ENCODE measurements at regions not wholly inside any gene's neighbourhood (a gene's known extent, or its start where the extent isn't known, plus 50 kb on each side); places are given as distances from the start of the nearest gene placed in this dataset.
A peak's percentile ranks its signal among the peaks of the same experiment; 100 is the strongest.

DNA sequence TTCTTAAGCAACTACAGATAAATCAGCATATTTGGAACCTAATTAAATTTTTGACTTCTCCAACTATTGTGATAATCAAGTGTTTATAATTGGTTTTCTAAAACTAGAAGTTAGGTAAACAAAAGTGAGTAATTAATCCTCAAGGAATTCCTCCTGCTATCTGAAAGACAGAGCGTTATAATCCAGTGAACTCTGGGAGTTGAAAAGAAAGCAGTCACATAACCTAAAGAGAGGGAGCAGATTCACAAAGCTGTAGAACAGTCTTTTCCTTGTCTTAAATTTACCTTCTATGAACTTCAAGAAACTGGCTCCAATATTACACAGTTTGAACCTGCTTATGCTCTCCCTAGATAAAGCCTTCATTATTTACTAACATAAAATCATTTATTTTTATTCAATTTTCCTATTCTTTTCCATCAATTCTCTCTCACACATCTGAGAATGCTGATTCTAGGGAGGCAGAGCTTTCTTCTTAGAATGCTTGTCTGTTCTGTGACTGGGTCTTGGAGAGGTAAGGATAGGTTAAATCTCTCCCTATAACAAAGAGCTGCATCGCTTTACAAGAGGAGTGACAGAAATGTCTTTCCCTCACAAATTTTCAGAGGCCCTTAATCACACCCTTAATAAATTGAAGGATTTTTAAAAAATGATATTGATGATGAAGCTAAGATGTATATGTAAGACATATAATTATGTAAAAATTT, 132.8 kb downstream of the TUSC7 start:
- no peak overlapping the region for H3K23ac ChIP-seq (ENCODE audit: low read depth, low read length, poor library complexity)

DNA sequence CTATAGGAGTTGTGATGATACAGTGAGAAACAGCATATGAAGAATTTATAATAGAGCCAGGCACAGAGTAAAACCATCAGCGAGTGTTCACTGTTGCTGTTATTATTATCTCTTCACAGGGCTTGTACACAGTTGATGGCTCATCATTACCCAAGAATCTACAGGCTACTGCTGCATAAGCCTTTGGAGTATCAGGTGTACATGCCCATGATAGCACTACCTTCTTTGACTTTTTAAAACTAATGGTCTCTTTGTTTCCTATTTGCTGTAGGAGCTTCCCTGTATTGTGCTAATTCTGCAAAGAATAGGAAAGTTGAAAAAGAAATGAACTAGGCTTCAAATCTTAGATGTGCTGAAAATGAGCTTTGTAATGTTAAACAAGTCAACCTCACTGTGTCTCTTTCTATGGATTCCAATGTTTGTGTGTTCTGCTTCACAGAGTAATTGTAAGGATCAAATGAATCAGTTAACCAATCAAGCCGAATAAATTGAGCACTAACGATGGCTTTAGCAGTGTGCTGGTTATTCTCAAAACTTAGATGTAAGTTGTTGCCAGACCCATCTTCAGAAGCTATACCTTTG, 138.8 kb downstream of the TUSC7 start:
- Histone ChIP-seq H3K9me3 (replicated peaks in 1 of 2; ENCODE audit: control insufficient read depth in 2 of 2, insufficient read depth in 1 of 2, low read depth in 1 of 2, low read length in 2 of 2) (no peaks in the 10 kb centered on the region), H3K4me2 (ENCODE audit: insufficient read depth, low read length, poor library complexity, severe bottlenecking) (no peak overlapping the region), H3K36me3 (replicated peaks in 1 of 2; ENCODE audit: control insufficient read depth in 2 of 2, insufficient read depth in 2 of 2, low read length in 2 of 2) (no peaks in the 10 kb centered on the region), H3K23ac (ENCODE audit: low read depth, low read length, poor library complexity) (no peak overlapping the region), H3K18ac (ENCODE audit: low read length) (no peak overlapping the region), H3K4me3 (ENCODE audit: low read length in 2 of 2) (no peak overlapping the region), H3K4ac (ENCODE audit: low read length) (no peak overlapping the region), H2BK12ac (ENCODE audit: low read length) (no peak overlapping the region), H3K4me1 (ENCODE audit: control insufficient read depth in 2 of 2, insufficient read depth in 1 of 2, low read depth in 1 of 2, low read length in 2 of 2) (peaks cover 0 to 10% of the 10 kb centered on the region in 2 donors), H3K79me1 (ENCODE audit: low read depth, low read length) (no peaks in the 10 kb centered on the region), H3K9ac (ENCODE audit: low read depth, low read length, poor library complexity) (no peak overlapping the region), H2BK15ac (ENCODE audit: low read length) (no peak overlapping the region), H3K27ac (replicated peaks; ENCODE audit: low read length) (no peak overlapping the region), H2BK120ac (ENCODE audit: low read depth, low read length) (no peak overlapping the region), H2AK5ac (ENCODE audit: low read depth, low read length) (no peak overlapping the region), H4K91ac (ENCODE audit: low read depth, low read length, poor library complexity) (no peak overlapping the region), H2AFZ (ENCODE audit: low read length) (no peak overlapping the region), H4K8ac (ENCODE audit: low read depth, low read length) (no peak overlapping the region), H2BK5ac (ENCODE audit: low read length) (no peak overlapping the region), H3K27me3 (ENCODE audit: control insufficient read depth in 3 of 3, insufficient read depth in 3 of 3, low read depth in 1 of 3, low read length in 3 of 3) (no peaks in the 10 kb centered on the region), H3K14ac (ENCODE audit: low read length) (no peak overlapping the region)
- DNase-seq (ENCODE audit: low spot score): no peak
- no CpG with 5 or more reads among the region's 3 CpGs for WGBS, 2 donors (ENCODE audit: extremely low coverage in 2 of 2, insufficient read length in 2 of 2, insufficient replicate concordance in 1 of 2)

More for the DNA sequence above, 132.8 kb downstream of the TUSC7 start:
- H3K36me3 ChIP-seq (replicated peaks in 1 of 2; ENCODE audit: control insufficient read depth in 2 of 2, insufficient read depth in 2 of 2, low read length in 2 of 2): no peaks in the 10 kb centered on the region
- no peak overlapping the region for H3K9ac ChIP-seq (ENCODE audit: low read depth, low read length, poor library complexity)
- no peak overlapping the region for H2BK5ac ChIP-seq (ENCODE audit: low read length)
- no peak overlapping the region for H3K4ac ChIP-seq (ENCODE audit: low read length)
- no peak for DNase-seq (ENCODE audit: low spot score)
- H2BK15ac ChIP-seq (ENCODE audit: low read length): no peak overlapping the region
- H3K4me2 ChIP-seq (ENCODE audit: insufficient read depth, low read length, poor library complexity, severe bottlenecking): no peak overlapping the region
- no peak overlapping the region for H3K4me3 ChIP-seq (ENCODE audit: low read length in 2 of 2)
- H4K8ac ChIP-seq (ENCODE audit: low read depth, low read length): no peak overlapping the region
- no peak overlapping the region for H3K27ac ChIP-seq (replicated peaks; ENCODE audit: low read length)
- H3K4me1 ChIP-seq (ENCODE audit: control insufficient read depth in 2 of 2, insufficient read depth in 1 of 2, low read depth in 1 of 2, low read length in 2 of 2): peaks cover 3 to 15% of the 10 kb centered on the region in 2 donors
- no peak overlapping the region for H3K18ac ChIP-seq (ENCODE audit: low read length)
- H2BK12ac ChIP-seq (ENCODE audit: low read length): no peak overlapping the region
- no peak overlapping the region for H3K14ac ChIP-seq (ENCODE audit: low read length)
- no peaks in the 10 kb centered on the region for H3K9me3 ChIP-seq (replicated peaks in 1 of 2; ENCODE audit: control insufficient read depth in 2 of 2, insufficient read depth in 1 of 2, low read depth in 1 of 2, low read length in 2 of 2)
- H4K91ac ChIP-seq (ENCODE audit: low read depth, low read length, poor library complexity): no peak overlapping the region
- no peak overlapping the region for H2AK5ac ChIP-seq (ENCODE audit: low read depth, low read length)
- H2AFZ ChIP-seq (ENCODE audit: low read length): no peak overlapping the region
- WGBS, 2 donors (ENCODE audit: extremely low coverage in 2 of 2, insufficient read length in 2 of 2, insufficient replicate concordance in 1 of 2): no CpG with 5 or more reads among the region's 2 CpGs
- no peak overlapping the region for H2BK120ac ChIP-seq (ENCODE audit: low read depth, low read length)
- no peaks in the 10 kb centered on the region for H3K27me3 ChIP-seq (ENCODE audit: control insufficient read depth in 3 of 3, insufficient read depth in 3 of 3, low read depth in 1 of 3, low read length in 3 of 3)
- no peaks in the 10 kb centered on the region for H3K79me1 ChIP-seq (ENCODE audit: low read depth, low read length)

DNA sequence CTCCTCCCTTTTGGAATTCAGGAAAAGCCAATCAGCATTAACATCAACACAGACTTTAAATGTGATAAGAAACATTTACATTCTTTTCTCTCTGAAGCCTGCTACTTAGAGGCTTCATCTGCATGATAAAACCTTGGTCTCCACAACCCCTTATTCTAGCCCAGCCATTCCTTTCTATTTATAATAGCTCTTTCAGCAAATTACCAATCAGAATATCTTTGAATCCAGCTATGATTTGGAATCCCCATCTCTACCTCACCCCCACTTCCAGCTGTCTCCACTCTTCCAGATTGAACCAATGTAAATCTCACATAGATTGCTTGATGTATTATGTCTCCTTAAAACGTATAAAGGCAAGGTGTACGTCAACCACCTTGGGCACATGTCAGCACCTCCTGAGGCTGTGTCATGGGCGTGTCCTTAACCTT, 139.7 kb downstream of the TUSC7 start:
- Histone ChIP-seq H2BK15ac (ENCODE audit: low read length) (no peak overlapping the region), H3K4me1 (ENCODE audit: control insufficient read depth in 2 of 2, insufficient read depth in 1 of 2, low read depth in 1 of 2, low read length in 2 of 2) (peaks cover 0 to 7% of the 10 kb centered on the region in 2 donors), H3K27me3 (ENCODE audit: control insufficient read depth in 3 of 3, insufficient read depth in 3 of 3, low read depth in 1 of 3, low read length in 3 of 3) (no peaks in the 10 kb centered on the region), H4K8ac (ENCODE audit: low read depth, low read length) (no peak overlapping the region), H4K91ac (ENCODE audit: low read depth, low read length, poor library complexity) (no peak overlapping the region), H3K36me3 (replicated peaks in 1 of 2; ENCODE audit: control insufficient read depth in 2 of 2, insufficient read depth in 2 of 2, low read length in 2 of 2) (no peaks in the 10 kb centered on the region), H2BK12ac (ENCODE audit: low read length) (no peak overlapping the region), H3K4me3 (ENCODE audit: low read length in 2 of 2) (no peak overlapping the region), H3K4ac (ENCODE audit: low read length) (no peak overlapping the region), H3K9ac (ENCODE audit: low read depth, low read length, poor library complexity) (no peak overlapping the region), H3K23ac (ENCODE audit: low read depth, low read length, poor library complexity) (no peak overlapping the region), H2BK120ac (ENCODE audit: low read depth, low read length) (no peak overlapping the region), H3K14ac (ENCODE audit: low read length) (no peak overlapping the region), H3K79me1 (ENCODE audit: low read depth, low read length) (no peaks in the 10 kb centered on the region), H2BK5ac (ENCODE audit: low read length) (no peak overlapping the region), H3K4me2 (ENCODE audit: insufficient read depth, low read length, poor library complexity, severe bottlenecking) (no peak overlapping the region), H3K27ac (replicated peaks; ENCODE audit: low read length) (no peak overlapping the region), H3K9me3 (replicated peaks in 1 of 2; ENCODE audit: control insufficient read depth in 2 of 2, insufficient read depth in 1 of 2, low read depth in 1 of 2, low read length in 2 of 2) (no peaks in the 10 kb centered on the region), H2AFZ (ENCODE audit: low read length) (no peak overlapping the region), H3K18ac (ENCODE audit: low read length) (no peak overlapping the region), H2AK5ac (ENCODE audit: low read depth, low read length) (no peak overlapping the region)
- no CpG with 5 or more reads among the region's 3 CpGs for WGBS, 2 donors (ENCODE audit: extremely low coverage in 2 of 2, insufficient read length in 2 of 2, insufficient replicate concordance in 1 of 2)
- no peak for DNase-seq (ENCODE audit: low spot score)

DNA sequence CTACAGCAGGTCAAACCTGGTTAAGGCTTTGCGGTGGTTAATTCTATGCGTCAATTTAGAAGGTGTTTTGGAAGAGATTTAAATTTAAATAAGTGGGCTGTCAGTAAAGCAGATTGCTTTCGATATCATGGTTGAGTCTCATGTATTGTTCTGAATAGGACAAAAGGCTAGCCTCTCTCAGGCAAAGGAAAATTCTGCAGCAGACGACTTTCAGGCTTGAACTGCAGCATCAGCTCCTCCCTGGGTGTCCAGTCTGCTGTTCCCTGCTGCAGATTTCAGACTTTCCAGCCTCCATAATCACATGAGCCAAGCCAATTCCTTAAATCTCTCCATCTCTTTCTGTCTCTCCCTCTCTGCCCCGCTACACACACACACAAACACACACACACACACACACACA, 143.2 kb downstream of the TUSC7 start:
- no peak overlapping the region for H3K4me3 ChIP-seq (ENCODE audit: low read length in 2 of 2)
- no peak overlapping the region for H3K9ac ChIP-seq (ENCODE audit: low read depth, low read length, poor library complexity)
- no peak overlapping the region for H3K18ac ChIP-seq (ENCODE audit: low read length)
- no peak overlapping the region for H2BK12ac ChIP-seq (ENCODE audit: low read length)
- no peak overlapping the region for H3K27ac ChIP-seq (replicated peaks; ENCODE audit: low read length)
- H2BK15ac ChIP-seq (ENCODE audit: low read length): no peak overlapping the region
- H2AK5ac ChIP-seq (ENCODE audit: low read depth, low read length): no peak overlapping the region
- no peak overlapping the region for H3K14ac ChIP-seq (ENCODE audit: low read length)
- H2AFZ ChIP-seq (ENCODE audit: low read length): peak overlapping the region; percentile 66
- no peaks in the 10 kb centered on the region for H3K79me1 ChIP-seq (ENCODE audit: low read depth, low read length)
- no peak overlapping the region for H2BK120ac ChIP-seq (ENCODE audit: low read depth, low read length)
- no CpG with 5 or more reads among the region's 5 CpGs for WGBS, 2 donors (ENCODE audit: extremely low coverage in 2 of 2, insufficient read length in 2 of 2, insufficient replicate concordance in 1 of 2)
- no peak overlapping the region for H3K4me2 ChIP-seq (ENCODE audit: insufficient read depth, low read length, poor library complexity, severe bottlenecking)
- no peak overlapping the region for H2BK5ac ChIP-seq (ENCODE audit: low read length)
- peaks cover 0 to 7% of the 10 kb centered on the region in 2 donors for H3K4me1 ChIP-seq (ENCODE audit: control insufficient read depth in 2 of 2, insufficient read depth in 1 of 2, low read depth in 1 of 2, low read length in 2 of 2)
- H4K8ac ChIP-seq (ENCODE audit: low read depth, low read length): no peak overlapping the region
- H4K91ac ChIP-seq (ENCODE audit: low read depth, low read length, poor library complexity): no peak overlapping the region
- no peak for DNase-seq (ENCODE audit: low spot score)
- H3K4ac ChIP-seq (ENCODE audit: low read length): no peak overlapping the region
- H3K36me3 ChIP-seq (replicated peaks in 1 of 2; ENCODE audit: control insufficient read depth in 2 of 2, insufficient read depth in 2 of 2, low read length in 2 of 2): no peaks in the 10 kb centered on the region
- no peaks in the 10 kb centered on the region for H3K9me3 ChIP-seq (replicated peaks in 1 of 2; ENCODE audit: control insufficient read depth in 2 of 2, insufficient read depth in 1 of 2, low read depth in 1 of 2, low read length in 2 of 2)
- H3K23ac ChIP-seq (ENCODE audit: low read depth, low read length, poor library complexity): no peak overlapping the region
- H3K27me3 ChIP-seq (ENCODE audit: control insufficient read depth in 3 of 3, insufficient read depth in 3 of 3, low read depth in 1 of 3, low read length in 3 of 3): no peaks in the 10 kb centered on the region

All from neuronal stem cell (in vitro differentiated cells).